CD4-positive, alpha-beta T cell (primary cell): ENCODE measurements at regions not wholly inside any gene's neighbourhood (a gene's known extent, or its start where the extent isn't known, plus 50 kb on each side); places are given as distances from the start of the nearest gene placed in this dataset.

ENCODE experiments used
- ATAC-seq: fragments of 200-7000 bp; cut with Tn5 transposase; one replicate; pipeline ENCODE4 v1.10.0; 2022; ENCODE audit warnings: mild to moderate bottlenecking; ENCODE audit not compliant: poor library complexity
- CTCF ChIA-PET: fragments of 350-600 bp; sonication (Branson Sonifier 250); formaldehyde crosslinking; loops from one replicate; lab custom pipeline; 2021; ENCODE audit warnings: antibody characterized with exemption, inconsistent platforms; lab: Charles Lee
- POLR2A ChIA-PET: fragments of 350-600 bp; sonication (Branson Sonifier 250); formaldehyde crosslinking; loops from one replicate; lab custom pipeline; 2021; ENCODE audit warnings: antibody characterized with exemption, inconsistent platforms; lab: Charles Lee
- DNase-seq, 14 experiments: peaks; one replicate each; pipeline ENCODE4 v3.0.0-alpha.2; 2013 to 2020; ENCODE audit warnings: mixed read lengths in 2 of 14
- H3K27ac ChIP-seq, 2 donors: one replicate each; pipeline versions ENCODE4 v1.5.1 to v1.7.0; 2013; ENCODE audit warnings: low read length in 2 of 2, low read depth in 1 of 2, mild to moderate bottlenecking in 1 of 2
- H3K27me3 ChIP-seq, 2 experiments: 1 replicate in 1 of 2; 2 replicates in 1 of 2; pipeline versions ENCODE4 v1.6.1 to v1.7.0; 2013; ENCODE audit warnings: low read length in 2 of 2, control low read depth in 1 of 2, mild to moderate bottlenecking in 1 of 2, moderate library complexity in 1 of 2; ENCODE audit not compliant: insufficient read depth in 2 of 2, control insufficient read depth in 1 of 2
- H3K36me3 ChIP-seq: one replicate; pipeline ENCODE4 v1.6.1; 2013; ENCODE audit warnings: low read length, control low read depth; ENCODE audit not compliant: insufficient read depth
- H3K4me1 ChIP-seq: one replicate; pipeline ENCODE4 v1.6.1; 2013; ENCODE audit warnings: low read length, control low read depth; ENCODE audit not compliant: insufficient read depth
- H3K4me3 ChIP-seq: one replicate; pipeline ENCODE4 v1.5.1; 2013; ENCODE audit warnings: mild to moderate bottlenecking, low read length, moderate library complexity
- H3K9me3 ChIP-seq, 2 experiments: 1 replicate in 1 of 2; 2 replicates in 1 of 2; pipeline versions ENCODE4 v1.6.1 to v1.7.0; 2013; ENCODE audit warnings: low read length in 2 of 2, mild to moderate bottlenecking in 2 of 2, control low read depth in 1 of 2, moderate library complexity in 1 of 2; ENCODE audit not compliant: control insufficient read depth in 1 of 2, insufficient read depth in 1 of 2
- H3K27ac Mint-ChIP-seq: one replicate; pipeline ENCODE4 v1.8.0; 2020; ENCODE audit warnings: mixed read lengths
- H3K27me3 Mint-ChIP-seq: one replicate; pipeline ENCODE4 v1.8.0; 2021; ENCODE audit warnings: mixed read lengths
- H3K36me3 Mint-ChIP-seq: one replicate; pipeline ENCODE4 v1.8.0; 2021; ENCODE audit warnings: low read depth, mixed read lengths
- H3K4me1 Mint-ChIP-seq: one replicate; pipeline ENCODE4 v1.8.0; 2021; ENCODE audit warnings: low read depth, mixed read lengths
- H3K4me3 Mint-ChIP-seq: one replicate; pipeline ENCODE4 v1.8.0; 2020; ENCODE audit warnings: mild to moderate bottlenecking, mixed read lengths
- H3K9me3 Mint-ChIP-seq: one replicate; pipeline ENCODE4 v1.8.0; 2020; ENCODE audit warnings: mixed read lengths
- CTCF ChIP-seq: fragments of 200-600 bp; IDR thresholded peaks from one replicate; pipeline ENCODE4 v1.8.0; 2022; ENCODE audit warnings: antibody characterized with exemption, mild to moderate bottlenecking
- intact Hi-C, 2 experiments: fragments of 100-400 bp; cut with DNase I in 1 of 2; cut with micrococcal nuclease in 1 of 2; formaldehyde crosslinking; loops; one replicate each; pipeline versions ENCODE4 v1.15.1 to v1.9.0; 2023 to 2025; cut with DNase I, micrococcal nuclease

- ATAC-seq (no peak), DNase-seq (no peak)
- Histone ChIP-seq H3K36me3 (no peaks in the 10 kb centered on the region), H3K4me3 (no peak overlapping the region), H3K27ac (no peak overlapping the region), H3K9me3 (no peaks in the 10 kb centered on the region), H3K4me1 (no peaks in the 10 kb centered on the region), H3K27me3 (no peaks in the 10 kb centered on the region)
- Mint-ChIP-seq H3K27ac (no peak overlapping the region), H3K9me3 (no peaks in the 10 kb centered on the region), H3K36me3 (no peaks in the 10 kb centered on the region), H3K4me3 (no peak overlapping the region), H3K27me3 (no peaks in the 10 kb centered on the region), H3K4me1 (no peaks in the 10 kb centered on the region)
- POLR2A ChIA-PET, result no interaction called here
- CTCF ChIA-PET, result interaction anchor here (1.0 kb wide), 1 partner anchor 14 kb away, joined by 3 read pairs; no protein-coding TSS in a partner anchor
- no peak for TF ChIP-seq CTCF
- intact Hi-C loops, result no loop called here
These were observed 432.0 kb upstream of the TGFBR2 start for GRCh38 chr3:30174357-30174756.

- CTCF ChIA-PET, result no interaction called here
- Histone ChIP-seq H3K4me3 (no peak overlapping the region), H3K9me3 (no peaks in the 10 kb centered on the region), H3K4me1 (no peaks in the 10 kb centered on the region), H3K27me3 (peaks cover 0 to 4% of the 10 kb centered on the region in 2 experiments), H3K27ac (no peak overlapping the region), H3K36me3 (no peaks in the 10 kb centered on the region)
- POLR2A ChIA-PET, result no interaction called here
- H3K4me3 Mint-ChIP-seq, result no peak overlapping the region
- intact Hi-C loops, result no loop called here
- H3K27me3 Mint-ChIP-seq, result peaks cover 3% of the 10 kb centered on the region
- no peak for ATAC-seq
- peak in 2 of 14 experiments; percentile 43 to 56 for DNase-seq
- no peaks in the 10 kb centered on the region for H3K9me3 Mint-ChIP-seq
- H3K27ac Mint-ChIP-seq, result no peak overlapping the region
- H3K36me3 Mint-ChIP-seq, result no peaks in the 10 kb centered on the region
- H3K4me1 Mint-ChIP-seq, result no peaks in the 10 kb centered on the region
- no peak for TF ChIP-seq CTCF
These were observed 425.9 kb upstream of the TGFBR2 start for GRCh38 chr3:30180310-30181177.

- H3K27ac Mint-ChIP-seq, result no peak overlapping the region
- ChIA-PET CTCF (no interaction called here), POLR2A (no interaction called here)
- no peak for DNase-seq
- Histone ChIP-seq H3K27me3 (peaks cover 0 to 4% of the 10 kb centered on the region in 2 experiments), H3K4me3 (no peak overlapping the region), H3K4me1 (no peaks in the 10 kb centered on the region), H3K9me3 (no peaks in the 10 kb centered on the region), H3K36me3 (no peaks in the 10 kb centered on the region), H3K27ac (no peak overlapping the region)
- H3K4me1 Mint-ChIP-seq, result no peaks in the 10 kb centered on the region
- no peak for TF ChIP-seq CTCF
- intact Hi-C loops, result no loop called here
- no peak overlapping the region for H3K4me3 Mint-ChIP-seq
- peaks cover 4% of the 10 kb centered on the region for H3K27me3 Mint-ChIP-seq
- no peaks in the 10 kb centered on the region for H3K36me3 Mint-ChIP-seq
- no peak for ATAC-seq
- H3K9me3 Mint-ChIP-seq, result no peaks in the 10 kb centered on the region
These were observed 425.3 kb upstream of the TGFBR2 start for GRCh38 chr3:30181178-30181465.
